ENCODE measurements at regions not wholly inside any gene's neighbourhood (a gene's known extent, or its start where the extent isn't known, plus 50 kb on each side); places are given as distances from the start of the nearest gene placed in this dataset.
"Not testable (repeated sequence)": the region's sequence is repeated elsewhere in the genome, so short reads cannot be mapped to it uniquely, and the experiment has no call there.

DNA sequence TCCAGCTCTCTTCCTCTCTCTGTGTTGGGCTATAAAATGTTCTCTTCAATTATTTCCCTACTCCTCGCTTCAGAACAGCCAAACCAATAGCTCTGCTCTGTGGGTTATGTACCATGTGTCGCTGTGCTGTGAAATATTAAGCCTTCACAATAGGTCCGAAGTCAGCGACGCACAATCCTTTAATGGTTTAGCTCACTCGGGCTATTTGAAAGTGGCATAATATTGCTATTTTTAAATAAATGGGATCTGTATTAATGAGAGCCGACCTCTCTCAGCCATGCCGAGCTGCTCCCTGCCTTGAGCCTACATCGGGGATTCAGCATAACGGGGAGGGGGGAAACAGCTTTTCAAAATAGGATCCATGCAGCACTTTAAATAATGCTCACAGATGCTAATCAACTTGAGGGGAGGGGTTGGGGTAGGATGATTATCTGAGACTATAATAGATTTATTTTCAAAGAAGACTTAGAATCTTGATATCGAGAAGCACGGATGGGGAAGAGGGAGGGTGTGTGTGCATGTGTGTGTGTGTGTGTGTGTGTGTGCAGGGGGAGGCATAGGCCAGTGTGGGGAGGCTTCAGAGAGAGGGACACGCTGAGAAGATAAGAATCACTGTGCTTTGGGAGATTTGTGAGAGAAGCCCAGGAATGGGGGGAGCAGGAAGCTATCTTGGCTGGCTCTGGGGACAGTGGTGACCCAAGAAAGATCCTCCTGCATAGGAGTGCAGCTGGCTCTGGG is 271.5 kb downstream of the NXPE2 start:
- no peak for DNase-seq

- DNase-seq = no peak
Observed at GRCh38 chr11:114953039-114953438, 274.7 kb downstream of the NXPE2 start.

GRCh38 chr11:114955923-114956322 is 277.6 kb downstream of the NXPE2 start:
- no peak for DNase-seq

DNA sequence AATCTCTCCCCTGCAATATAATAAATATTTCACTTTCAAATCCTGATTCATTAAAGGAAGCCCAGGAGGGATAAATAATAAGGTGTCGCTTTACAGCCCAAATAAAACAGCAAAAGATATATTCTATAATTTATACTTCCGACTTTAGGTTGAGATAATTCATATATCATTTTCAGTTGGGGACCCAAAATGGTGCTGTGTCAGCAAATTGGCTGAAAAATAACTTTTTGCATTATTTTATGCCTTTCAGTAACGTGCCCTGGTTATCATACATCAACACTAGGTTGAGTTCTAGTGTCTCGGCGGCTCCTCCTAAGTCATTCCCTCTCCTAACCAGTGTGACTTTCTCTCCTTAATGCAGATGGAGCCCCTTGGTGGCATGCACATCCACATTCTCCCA is 278.2 kb downstream of the NXPE2 start:
- no peak for DNase-seq

DNA sequence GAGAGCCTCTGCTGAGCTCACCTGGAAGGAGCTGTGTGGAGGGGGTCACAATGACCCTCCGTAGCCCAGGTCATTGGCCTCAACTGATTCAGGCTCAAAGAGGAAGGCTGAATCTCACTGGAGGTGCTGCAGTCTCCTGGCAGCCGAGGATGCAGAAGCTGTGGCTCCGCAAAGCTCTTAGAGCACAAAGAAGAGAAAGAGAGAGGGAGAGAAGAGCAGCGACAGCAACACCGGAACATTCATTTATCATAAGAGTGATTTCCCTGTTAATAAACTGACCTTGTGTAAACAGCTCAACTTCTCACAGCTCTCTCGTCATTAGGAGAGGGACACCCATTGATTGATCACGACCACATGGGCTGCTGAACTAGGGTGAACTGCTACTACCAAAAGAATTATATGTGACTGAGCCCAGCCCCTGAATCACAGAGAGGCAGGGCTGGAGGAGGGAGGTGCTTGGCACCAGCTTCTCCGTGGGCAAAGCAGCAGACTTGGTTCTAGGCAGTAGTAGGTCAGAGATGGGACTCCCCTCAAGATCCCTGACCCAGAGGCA is 281.7 kb downstream of the NXPE2 start:
- DNase-seq = no peak

DNA sequence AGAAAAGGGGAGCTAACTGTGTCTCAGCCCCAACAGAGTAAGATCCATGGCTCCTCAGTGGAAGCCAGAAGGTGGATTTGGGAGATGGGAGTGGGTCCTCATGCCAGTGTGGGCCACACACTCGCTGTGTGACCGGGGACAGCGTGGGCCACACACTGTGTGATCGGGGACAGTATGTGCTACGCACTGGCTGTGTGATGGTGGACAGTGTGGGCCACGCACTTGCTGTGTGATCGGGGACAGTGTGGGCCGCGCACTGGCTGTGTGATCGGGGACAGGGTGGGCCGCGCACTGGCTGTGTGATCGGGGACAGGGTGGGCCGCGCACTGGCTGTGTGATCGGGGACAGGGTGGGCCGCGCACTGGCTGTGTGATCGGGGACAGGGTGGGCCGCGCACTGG is 282.5 kb downstream of the NXPE2 start:
- DNase-seq = not testable (repeated sequence)

DNA sequence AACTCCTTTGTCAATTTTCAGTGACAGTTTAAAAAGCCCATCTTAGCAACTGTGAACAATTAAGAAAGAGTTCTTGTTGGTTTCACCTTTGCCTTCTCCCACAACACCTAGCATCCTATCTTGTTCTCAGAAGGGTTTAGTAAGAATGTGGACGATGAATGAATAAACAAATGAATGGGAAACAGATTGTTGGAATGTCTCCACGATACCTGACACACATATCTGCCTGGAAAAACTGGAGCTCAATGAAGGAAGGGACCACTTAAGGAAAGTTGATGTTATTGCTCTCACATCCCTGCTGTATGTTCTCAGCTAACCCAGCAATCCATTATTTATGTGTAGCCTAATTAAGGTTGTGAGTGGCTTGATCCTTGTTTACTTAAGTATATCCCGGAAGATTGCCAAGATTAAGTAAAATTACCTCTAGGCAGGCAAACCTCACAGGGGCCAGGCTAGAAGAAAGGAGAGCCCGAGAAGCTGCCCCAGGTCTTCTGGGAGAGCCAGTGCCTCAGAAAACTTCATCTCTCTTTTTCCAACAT is 286.4 kb downstream of the NXPE2 start:
- no peak for DNase-seq

- no peak for DNase-seq
Observed at GRCh38 chr11:114970927-114971645, 292.8 kb downstream of the NXPE2 start.

- no peak for DNase-seq
Observed at GRCh38 chr11:114972105-114972504, 293.8 kb downstream of the NXPE2 start.

DNA sequence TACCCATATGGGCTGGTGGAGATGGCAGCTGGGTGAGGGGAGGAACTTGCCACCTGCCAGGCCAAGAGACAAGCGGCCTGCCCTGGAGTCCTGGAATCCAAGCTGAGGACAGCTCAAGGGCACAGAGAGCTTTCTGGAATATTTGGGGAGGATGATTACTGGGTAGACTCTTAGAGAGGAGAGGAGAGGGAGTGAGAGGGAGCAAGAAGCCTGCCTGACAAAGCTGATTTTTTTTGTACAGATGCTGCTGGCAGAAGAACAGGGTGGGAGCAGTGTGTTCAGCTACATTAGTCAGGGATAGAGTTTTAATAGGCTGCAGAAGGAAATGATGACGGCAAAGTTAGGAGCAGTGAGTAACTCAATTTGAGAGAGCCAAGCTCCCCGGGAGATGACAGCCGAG is 299.3 kb downstream of the NXPE2 start:
- DNase-seq = peak in 1 of 2 experiments; percentile 27

GRCh38 chr11:114982141-114982540 is 303.8 kb downstream of the NXPE2 start:
- no peak for DNase-seq

GRCh38 chr11:114984611-114985163 is 306.4 kb downstream of the NXPE2 start:
- DNase-seq = peak in 1 of 2 experiments; percentile 52

DNA sequence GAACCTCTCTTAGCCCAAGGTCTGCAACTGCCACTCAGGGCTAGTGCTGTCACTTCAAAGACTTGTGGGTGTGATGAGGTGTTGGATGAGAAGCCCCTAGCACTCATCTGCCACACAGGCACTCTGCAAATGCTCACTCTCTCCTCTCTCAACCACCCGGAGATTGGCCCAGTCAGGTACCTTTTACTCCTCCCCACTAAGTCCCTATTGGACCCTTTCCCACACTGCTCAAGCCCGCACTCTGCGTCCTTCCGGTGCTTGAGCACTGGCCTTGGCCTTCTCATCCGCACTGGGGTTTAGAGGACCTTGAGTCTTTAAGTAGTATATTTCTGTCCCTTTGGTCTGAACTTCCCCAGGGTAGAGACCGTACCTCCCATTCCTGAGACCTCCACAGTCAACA is 308.0 kb downstream of the NXPE2 start:
- DNase-seq = no peak

DNA sequence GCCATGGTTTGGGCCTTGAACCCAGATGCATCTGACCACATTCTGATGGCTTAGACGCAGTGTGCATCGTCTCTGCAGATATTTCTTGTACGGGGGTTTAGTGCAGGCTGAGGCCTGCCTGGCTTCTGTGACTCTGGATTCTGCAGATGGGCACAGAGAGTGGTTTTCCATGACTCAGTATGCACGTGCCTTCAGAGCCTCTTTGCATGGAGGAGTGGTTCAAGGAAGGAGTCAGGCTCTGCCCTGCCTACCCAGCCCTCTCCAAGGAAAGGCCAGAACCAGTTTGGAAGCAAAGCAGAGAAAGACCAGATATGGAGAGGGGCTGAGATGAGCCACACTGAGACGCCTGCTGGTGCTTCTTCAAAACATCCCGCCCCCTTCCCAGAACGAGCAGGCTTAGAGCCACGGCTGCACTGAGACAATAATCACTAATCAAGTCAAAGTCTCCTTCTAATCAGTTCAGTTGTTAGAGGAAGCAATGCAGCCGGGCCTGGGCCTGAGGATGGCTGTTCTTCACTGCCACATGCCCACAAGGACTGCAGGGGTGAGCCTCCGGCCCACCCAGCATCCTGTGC is 308.9 kb downstream of the NXPE2 start:
- no peak for DNase-seq

- no peak for DNase-seq
Observed at GRCh38 chr11:114988644-114989043, 310.3 kb downstream of the NXPE2 start.

DNA sequence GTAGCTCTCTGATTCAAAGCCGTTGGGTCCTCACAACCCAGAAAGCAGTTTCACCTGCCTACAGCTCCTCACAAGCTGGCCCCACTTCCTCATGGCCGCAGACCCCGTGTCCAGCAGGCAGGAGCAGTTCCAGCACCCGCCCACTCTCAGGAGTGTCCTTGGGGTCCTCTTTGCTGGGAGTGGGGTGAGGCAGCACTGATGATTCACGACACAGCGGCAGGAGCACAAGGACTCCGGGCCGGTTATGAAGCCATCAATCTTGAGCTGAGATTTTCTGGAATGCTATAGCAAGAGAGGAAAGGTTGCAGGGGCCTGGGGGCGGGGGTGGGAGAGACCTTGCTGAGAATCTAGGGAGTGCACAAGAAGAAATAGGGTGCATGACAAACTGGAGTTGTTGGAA is 311.2 kb downstream of the NXPE2 start:
- no peak for DNase-seq

DNA sequence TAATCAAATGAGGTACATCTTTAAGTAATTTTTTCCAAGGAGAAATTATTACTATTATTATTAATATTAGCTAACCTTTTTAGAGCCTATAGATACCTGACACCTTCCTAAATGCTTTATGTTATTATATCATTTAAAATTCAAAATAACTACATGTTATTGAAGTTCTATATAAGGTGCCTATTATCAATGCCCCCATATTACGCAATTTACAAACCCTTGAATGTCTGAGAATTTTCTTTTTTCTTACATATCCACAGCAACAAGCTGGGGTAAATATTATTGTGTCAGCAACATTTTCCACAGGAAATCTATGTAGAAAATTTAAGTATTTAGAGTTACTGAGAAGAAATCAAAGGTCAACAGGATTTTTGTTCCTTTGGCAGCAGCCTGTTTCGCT is 327.3 kb downstream of the NXPE2 start:
- DNase-seq = no peak

DNA sequence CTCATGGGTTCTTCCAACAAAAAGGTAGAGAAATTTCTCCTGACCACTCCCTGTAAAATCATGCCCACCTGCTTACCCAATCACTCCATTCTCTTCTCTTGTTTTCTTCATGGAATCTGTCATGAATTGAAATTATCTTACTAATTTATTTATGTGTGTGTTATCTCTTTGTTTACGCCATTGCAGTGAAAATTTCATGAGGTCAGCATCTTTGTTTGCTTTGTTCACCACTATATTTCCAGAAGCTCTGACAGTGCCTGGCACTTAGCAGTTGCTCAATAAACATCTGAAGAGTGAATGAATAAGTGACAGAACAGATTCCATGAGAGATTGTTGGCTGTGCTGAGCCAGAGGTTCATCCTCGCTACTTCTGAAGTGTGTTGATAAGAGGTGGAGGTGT is 329.5 kb downstream of the NXPE2 start:
- DNase-seq = no peak

- DNase-seq = peak in 1 of 2 experiments; percentile 11
Observed at GRCh38 chr11:115008799-115009198, 330.5 kb downstream of the NXPE2 start.

GRCh38 chr11:115017529-115017928 is 339.2 kb downstream of the NXPE2 start:
- no peak for DNase-seq

GRCh38 chr11:115030166-115030565 is 351.8 kb downstream of the NXPE2 start:
- no peak for DNase-seq

GRCh38 chr11:115036406-115037180 is 358.3 kb downstream of the NXPE2 start:
- DNase-seq = peak in 1 of 2 experiments; percentile 38

All from NCI-H446 (cell line).